H1 (cell line): ENCODE measurements at regions not wholly inside any gene's neighbourhood (a gene's known extent, or its start where the extent isn't known, plus 50 kb on each side); places are given as distances from the start of the nearest gene placed in this dataset.

Experiments
- CTCF ChIA-PET: fragments of 300-600 bp; sonication (Branson Sonifier 250); formaldehyde crosslinking; loops from one replicate; lab custom pipeline; 2021; ENCODE audit not compliant: partially characterized antibody; lab: Charles Lee
- POLR2A ChIA-PET: fragments of 300-600 bp; sonication (Branson Sonifier 250); formaldehyde crosslinking; loops from one replicate; lab custom pipeline; 2021; ENCODE audit warnings: inconsistent platforms; ENCODE audit not compliant: partially characterized antibody; lab: Charles Lee
- DNase-seq, 2 experiments: peaks; one replicate each; pipeline versions ENCODE4 v3.0.0 to v3.0.0-alpha.2; 2010 to 2022; ENCODE audit warnings: low spot score in 2 of 2, low read depth in 1 of 2, mixed read lengths in 1 of 2
- FAIRE-seq: peaks from 2 replicates; lab custom pipeline; 2011; peaks lifted over from hg19 to GRCh38; lab: Jason Lieb, UNC
- H2AFZ ChIP-seq: 2 replicates; pipeline ENCODE4 v1.8.1; 2012; ENCODE audit warnings: low read length, inconsistent platforms
- H2AK5ac ChIP-seq: 2 replicates; pipeline ENCODE4 v1.6.1; 2013; ENCODE audit warnings: low read depth, low read length
- H2BK120ac ChIP-seq: replicated peaks from 2 replicates; pipeline ENCODE3; 2013; ENCODE audit warnings: low read depth, low read length, inconsistent platforms
- H2BK12ac ChIP-seq: 2 replicates; pipeline ENCODE4 v1.6.1; 2013; ENCODE audit warnings: low read depth, low read length
- H2BK15ac ChIP-seq: 2 replicates; pipeline ENCODE4 v1.6.1; 2013; ENCODE audit warnings: low read length
- H2BK20ac ChIP-seq: 2 replicates; pipeline ENCODE4 v1.6.1; 2013; ENCODE audit warnings: low read length
- H2BK5ac ChIP-seq: 2 replicates; pipeline ENCODE4 v1.6.1; 2013; ENCODE audit warnings: low read depth, low read length
- H3K14ac ChIP-seq: 2 replicates; pipeline ENCODE4 v1.6.1; 2013; ENCODE audit warnings: inconsistent platforms; ENCODE audit not compliant: insufficient read length
- H3K18ac ChIP-seq: 2 replicates; pipeline ENCODE4 v1.6.1; 2013; ENCODE audit warnings: low read length; ENCODE audit errors: extremely low read depth
- H3K23ac ChIP-seq: 2 replicates; pipeline ENCODE4 v1.6.1; 2013; ENCODE audit warnings: inconsistent platforms; ENCODE audit not compliant: insufficient read length
- H3K23me2 ChIP-seq: 2 replicates; pipeline ENCODE4 v1.6.1; 2013; ENCODE audit warnings: low read depth, low read length
- H3K27ac ChIP-seq: 2 replicates; pipeline ENCODE4 v1.6.1; 2011; ENCODE audit warnings: low read depth, low read length, inconsistent platforms
- H3K27me3 ChIP-seq, 4 experiments: replicated peaks in 1 of 4; 1 replicate in 1 of 4; 2 replicates in 3 of 4; pipeline versions ENCODE4 v1.6.1 to v1.8.1; 2011 to 2013; ENCODE audit warnings: low read length in 3 of 4, mild to moderate bottlenecking in 3 of 4, inconsistent platforms in 2 of 4, mixed read lengths in 2 of 4, moderate library complexity in 1 of 4; ENCODE audit not compliant: control insufficient read depth in 3 of 4, insufficient read depth in 3 of 4; ENCODE audit errors: extremely low read depth in 1 of 4
- H3K36me3 ChIP-seq, 4 experiments: 2 replicates each; pipeline versions ENCODE4 v1.6.1 to v1.8.1; 2011 to 2013; ENCODE audit warnings: mild to moderate bottlenecking in 4 of 4, low read length in 3 of 4, moderate library complexity in 2 of 4, control low read depth in 1 of 4, inconsistent platforms in 1 of 4; ENCODE audit not compliant: insufficient read depth in 4 of 4, control insufficient read depth in 2 of 4
- H3K4ac ChIP-seq: replicated peaks from 2 replicates; pipeline ENCODE3; 2013; ENCODE audit warnings: low read length, low read depth, mixed read lengths, inconsistent platforms; ENCODE audit not compliant: insufficient read length
- H3K4me1 ChIP-seq, 4 experiments: replicated peaks in 1 of 4; 1 replicate in 1 of 4; 2 replicates in 3 of 4; pipeline versions ENCODE4 v1.6.1 to v1.8.1; 2011 to 2013; ENCODE audit warnings: low read length in 3 of 4, inconsistent platforms in 2 of 4, mixed read lengths in 1 of 4; ENCODE audit not compliant: insufficient read depth in 4 of 4, control insufficient read depth in 3 of 4
- H3K4me2 ChIP-seq, 2 experiments: 2 replicates each; pipeline versions ENCODE4 v1.6.1 to v1.8.1; 2011 to 2013; ENCODE audit warnings: low read depth in 2 of 2, low read length in 2 of 2, control low read depth in 1 of 2, inconsistent platforms in 1 of 2, mild to moderate bottlenecking in 1 of 2; ENCODE audit not compliant: insufficient read depth in 1 of 2
- H3K4me3 ChIP-seq, 4 experiments: fragments of 200-600, 300-600 bp in 1 of 4; sonication (generic), shearing (Covaris generic), sonication (Bioruptor Twin) in 1 of 4; 2 replicates each; pipeline versions ENCODE4 v1.5.1 to v1.8.1; 2011 to 2016; ENCODE audit warnings: low read length in 4 of 4, low read depth in 3 of 4, control low read depth in 2 of 4, inconsistent platforms in 2 of 4, mild to moderate bottlenecking in 2 of 4, mixed read lengths in 1 of 4, moderate library complexity in 1 of 4; ENCODE audit not compliant: insufficient read depth in 2 of 4; ENCODE audit errors: extremely low read depth in 1 of 4
- H3K56ac ChIP-seq: replicated peaks from 2 replicates; pipeline ENCODE3; 2013; ENCODE audit warnings: low read depth, mild to moderate bottlenecking, mixed read lengths, low read length, inconsistent platforms; ENCODE audit not compliant: insufficient read length
- H3K79me1 ChIP-seq: 2 replicates; pipeline ENCODE4 v1.6.1; 2013; ENCODE audit warnings: low read depth, low read length, control low read depth
- H3K79me2 ChIP-seq, 2 experiments: 2 replicates each; pipeline versions ENCODE4 v1.6.1 to v1.8.1; 2012 to 2013; ENCODE audit warnings: low read length in 2 of 2, mild to moderate bottlenecking in 2 of 2, inconsistent platforms in 1 of 2; ENCODE audit not compliant: insufficient read depth in 2 of 2, control insufficient read depth in 1 of 2
- H3K9ac ChIP-seq, 4 experiments: replicated peaks in 1 of 4; 1 replicate in 1 of 4; 2 replicates in 3 of 4; pipeline versions ENCODE4 v1.6.1 to v1.8.1; 2011 to 2013; ENCODE audit warnings: low read depth in 3 of 4, low read length in 3 of 4, control low read depth in 2 of 4, mild to moderate bottlenecking in 2 of 4, moderate library complexity in 2 of 4, inconsistent platforms in 1 of 4; ENCODE audit errors: extremely low read depth in 1 of 4
- H3K9me3 ChIP-seq, 2 experiments: 2 replicates each; pipeline versions ENCODE4 v1.6.1 to v1.8.1; 2012 to 2013; ENCODE audit warnings: mild to moderate bottlenecking in 2 of 2, moderate library complexity in 2 of 2, control low read depth in 1 of 2, inconsistent platforms in 1 of 2, low read depth in 1 of 2, low read length in 1 of 2, mixed read lengths in 1 of 2; ENCODE audit not compliant: insufficient read depth in 2 of 2
- H4K20me1 ChIP-seq, 2 experiments: replicated peaks in 1 of 2; 2 replicates each; pipeline versions ENCODE3 to v1.8.1; 2011 to 2013; ENCODE audit warnings: inconsistent platforms in 2 of 2, low read length in 2 of 2, mild to moderate bottlenecking in 1 of 2; ENCODE audit not compliant: insufficient read depth in 2 of 2, control insufficient read depth in 1 of 2
- H4K5ac ChIP-seq: 2 replicates; pipeline ENCODE4 v1.6.1; 2013; ENCODE audit warnings: low read length, low read depth, mixed read lengths, inconsistent platforms; ENCODE audit not compliant: insufficient read length
- H4K8ac ChIP-seq: 2 replicates; pipeline ENCODE4 v1.8.0; 2013; ENCODE audit warnings: mild to moderate bottlenecking, moderate library complexity, low read length, inconsistent platforms; ENCODE audit not compliant: insufficient read depth; ENCODE audit errors: extremely low read depth
- H4K91ac ChIP-seq: replicated peaks from 2 replicates; pipeline ENCODE3; 2013; ENCODE audit warnings: low read length, mixed read lengths, inconsistent platforms; ENCODE audit not compliant: insufficient read length
- GABPA ChIP-seq: IDR thresholded peaks from 2 replicates; pipeline ENCODE4 v1.6.1; 2011; ENCODE audit warnings: mild to moderate bottlenecking, low read length, moderate library complexity, borderline replicate concordance; ENCODE audit not compliant: insufficient read depth
- WGBS, 2 experiments: shearing (Covaris generic) in 1 of 2; methylation state at CpG; one replicate each; pipeline versions ENCODE4 v1.1.6 to v1.1.7; 2013 to 2015; ENCODE audit warnings: low lambda C conversion rate in 2 of 2, mixed read lengths in 2 of 2, inconsistent platforms in 1 of 2, low coverage in 1 of 2, missing lambda C conversion rate in 1 of 2; ENCODE audit not compliant: insufficient replicate concordance in 2 of 2, insufficient coverage in 1 of 2, insufficient read length in 1 of 2; ENCODE audit errors: extremely low coverage in 1 of 2, missing lambda C conversion rate in 1 of 2; 5-methylcytosine and 5-hydroxymethylcytosine counted together

DNA sequence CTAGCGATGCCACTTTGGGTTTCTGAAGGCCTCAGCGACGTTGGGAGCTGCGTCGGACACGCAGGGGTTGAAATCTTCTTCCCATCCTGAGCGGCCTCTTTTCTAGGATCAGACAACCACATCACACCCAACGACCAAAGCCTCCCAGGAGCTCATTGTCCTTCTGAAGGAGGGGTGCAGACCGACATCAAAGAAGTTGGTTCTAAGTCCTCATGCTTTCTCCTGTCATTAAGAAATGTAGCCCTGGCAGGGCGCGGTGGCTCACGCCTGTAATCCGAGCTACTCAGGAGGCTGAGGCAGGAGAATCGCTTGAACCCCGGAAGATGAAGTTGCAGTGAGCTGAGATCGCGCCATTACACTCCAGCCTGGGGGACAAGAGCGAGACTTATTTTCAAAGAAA is 1681.9 kb downstream of the TP53TG3F start:
- Histone ChIP-seq H3K23ac (no peak overlapping the region), H3K18ac (no peak overlapping the region), H3K36me3 (no peaks in the 10 kb centered on the region), H3K27me3 (no peaks in the 10 kb centered on the region), H3K27ac (no peak overlapping the region), H3K4me2 (no peak overlapping the region), H3K4me1 (no peaks in the 10 kb centered on the region), H3K79me2 (no peaks in the 10 kb centered on the region), H3K14ac (no peak overlapping the region), H3K4ac (no peak overlapping the region), H4K20me1 (no peaks in the 10 kb centered on the region), H3K79me1 (no peaks in the 10 kb centered on the region), H3K9ac (no peak overlapping the region), H3K9me3 (peaks cover 53 to 91% of the 10 kb centered on the region in 2 experiments), H2AK5ac (no peak overlapping the region), H4K8ac (no peak overlapping the region), H2AFZ (no peak overlapping the region), H3K56ac (no peak overlapping the region), H3K23me2 (no peaks in the 10 kb centered on the region), H2BK15ac (no peak overlapping the region), H2BK120ac (no peak overlapping the region), H3K4me3 (no peak overlapping the region), H2BK20ac (no peak overlapping the region), H4K5ac (no peak overlapping the region), H2BK12ac (no peak overlapping the region), H4K91ac (no peak overlapping the region), H2BK5ac (no peak overlapping the region)
- FAIRE-seq (no peak), DNase-seq (no peak)
- TF ChIP-seq GABPA = no peak
- 77% methylated on average over 18 of the region's 18 CpGs; no CpG with 5 or more reads in 1 of the 2 experiments for WGBS, 2 experiments
- ChIA-PET POLR2A (no interaction called here), CTCF (no interaction called here)
